ENCODE measurements at regions not wholly inside any gene's neighbourhood (a gene's known extent, or its start where the extent isn't known, plus 50 kb on each side); places are given as distances from the start of the nearest gene placed in this dataset.

DNA sequence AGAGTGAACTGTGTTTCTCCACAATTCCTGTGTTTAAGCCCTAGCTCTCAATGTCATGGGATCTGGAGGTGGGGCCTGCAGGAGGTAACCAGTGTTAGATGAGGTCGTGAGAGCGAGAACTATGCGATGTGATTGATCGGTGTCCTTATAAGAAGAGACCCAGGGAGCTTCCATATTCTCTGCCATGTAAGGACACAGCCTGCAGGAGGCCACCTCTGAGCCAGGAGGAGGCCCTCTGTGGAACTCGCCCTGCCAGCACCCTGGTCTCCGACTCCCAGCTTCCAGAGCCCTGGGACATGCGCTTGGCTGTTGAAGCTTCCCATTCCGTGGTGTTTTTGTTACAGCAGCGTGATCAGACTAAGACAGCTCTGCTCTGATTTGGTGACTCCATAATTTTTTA, 255.4 kb downstream of the IRX2 start:
- no peak for DNase-seq (ENCODE audit: low spot score)

GRCh38 chr5:2493356-2493755, 258.1 kb downstream of the IRX2 start:
- DNase-seq (ENCODE audit: low spot score): no peak

GRCh38 chr5:2492476-2492875, 259.0 kb downstream of the IRX2 start:
- no peak for DNase-seq (ENCODE audit: low spot score)

DNA sequence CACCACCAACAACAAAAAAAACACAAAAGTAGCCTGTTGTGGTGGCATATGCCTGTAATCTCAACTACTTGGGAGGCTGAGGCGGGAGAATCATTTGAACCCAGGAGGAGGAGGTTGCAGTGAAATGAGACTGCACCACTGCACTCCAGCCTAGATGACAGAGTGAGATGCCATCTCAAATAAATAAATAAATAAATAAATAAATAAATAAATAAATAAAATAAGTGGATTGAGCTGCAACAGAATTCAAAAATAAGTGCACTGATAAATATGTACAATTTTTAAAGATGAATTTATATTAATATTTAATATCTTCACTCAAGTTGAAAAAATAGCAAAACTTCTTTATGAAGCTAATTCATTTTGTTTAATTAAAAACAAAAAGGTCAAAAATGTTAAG, 259.6 kb downstream of the IRX2 start:
- no peak for DNase-seq (ENCODE audit: low spot score)

GRCh38 chr5:2489306-2489705, 262.2 kb downstream of the IRX2 start:
- no peak for DNase-seq (ENCODE audit: low spot score)

GRCh38 chr5:2488593-2488992, 262.9 kb downstream of the IRX2 start:
- no peak for DNase-seq (ENCODE audit: low spot score)

DNA sequence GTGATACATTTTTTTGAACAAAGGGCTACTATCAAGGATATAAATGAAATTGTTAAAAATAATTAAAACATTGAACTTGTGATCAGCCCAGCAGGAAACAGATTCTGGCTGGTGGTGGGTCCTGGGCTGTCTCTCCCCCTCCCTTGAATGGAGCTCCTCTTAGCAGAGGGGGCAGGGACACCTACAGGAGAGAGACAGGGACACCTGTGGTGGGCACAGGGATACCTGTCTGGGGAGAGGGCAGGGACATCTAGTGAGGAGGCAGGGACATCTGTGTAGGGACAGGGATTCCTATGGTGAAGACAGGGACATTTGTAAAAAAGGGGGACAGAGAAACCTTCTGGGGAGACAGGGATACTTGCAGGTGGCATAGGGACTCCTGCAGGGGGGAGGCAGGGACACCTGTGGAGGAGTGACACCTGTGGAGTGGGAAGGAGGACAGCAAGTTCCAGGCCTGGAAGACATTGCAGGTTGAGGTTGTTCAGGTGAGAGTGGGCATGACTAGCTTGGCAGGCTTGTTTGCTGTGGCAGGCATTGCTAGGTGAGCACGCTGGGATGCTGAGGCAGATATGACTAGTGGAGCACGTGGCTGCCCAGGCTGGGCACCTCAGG, 264.2 kb downstream of the IRX2 start:
- DNase-seq (ENCODE audit: low spot score): no peak

GRCh38 chr5:2486373-2486772, 265.1 kb downstream of the IRX2 start:
- no peak for DNase-seq (ENCODE audit: low spot score)

DNA sequence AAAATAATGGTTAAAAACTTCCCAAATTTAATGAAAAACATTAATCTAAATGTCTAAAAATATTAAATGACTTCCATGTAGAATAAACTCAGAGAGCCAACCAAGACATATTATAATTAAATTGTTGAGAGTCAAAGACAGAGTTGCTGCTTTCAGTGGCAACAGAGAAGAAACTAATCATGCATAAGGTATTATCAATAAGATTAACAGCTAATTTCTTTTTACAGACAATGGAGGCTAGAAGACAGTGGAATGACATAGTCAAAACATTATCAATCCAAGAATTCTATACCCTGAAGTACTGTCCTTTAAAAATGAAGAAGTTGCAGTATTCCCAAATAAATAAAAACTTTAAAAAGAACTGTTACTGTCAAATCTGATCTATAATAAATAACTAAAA, 268.7 kb downstream of the IRX2 start:
- no peak for DNase-seq (ENCODE audit: low spot score)

DNA sequence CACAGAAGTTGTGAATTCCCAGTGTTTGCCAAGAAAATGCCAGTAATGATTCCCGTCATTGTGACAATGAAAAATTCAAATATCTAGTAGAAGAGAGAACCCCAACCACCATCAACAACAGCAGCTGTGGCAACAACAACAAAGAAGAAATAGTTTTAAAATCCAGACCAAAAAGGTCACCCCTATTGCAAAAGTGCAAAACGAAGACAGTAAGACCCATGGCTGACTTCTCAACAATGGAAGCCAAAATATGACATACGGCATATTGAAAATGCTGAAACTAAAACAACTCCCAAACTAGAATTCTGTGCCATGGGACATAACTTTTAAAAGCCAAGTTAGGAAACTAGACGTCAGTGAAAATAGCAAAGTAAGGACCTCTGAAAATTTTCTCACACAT, 270.6 kb downstream of the IRX2 start:
- no peak for DNase-seq (ENCODE audit: low spot score)

DNA sequence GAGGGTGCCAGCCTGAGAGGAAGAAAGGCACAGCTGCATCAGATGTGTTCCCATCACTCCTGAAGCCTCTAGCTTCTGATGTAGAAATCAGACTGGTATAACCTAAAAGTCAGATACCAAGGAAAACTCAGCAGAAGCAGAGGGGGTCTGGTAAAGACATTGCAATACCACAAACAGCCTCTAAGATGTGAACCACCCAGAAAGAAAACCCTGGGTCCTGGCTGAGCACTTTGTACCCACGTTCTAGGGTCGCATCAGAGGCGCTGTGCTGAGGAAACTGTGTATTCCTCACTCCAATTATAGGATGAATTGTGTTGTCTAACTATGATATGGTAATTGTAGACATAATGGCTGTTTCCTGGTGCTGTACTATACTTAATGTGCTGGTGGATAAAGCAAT, 275.6 kb downstream of the IRX2 start:
- DNase-seq (ENCODE audit: low spot score): no peak

DNA sequence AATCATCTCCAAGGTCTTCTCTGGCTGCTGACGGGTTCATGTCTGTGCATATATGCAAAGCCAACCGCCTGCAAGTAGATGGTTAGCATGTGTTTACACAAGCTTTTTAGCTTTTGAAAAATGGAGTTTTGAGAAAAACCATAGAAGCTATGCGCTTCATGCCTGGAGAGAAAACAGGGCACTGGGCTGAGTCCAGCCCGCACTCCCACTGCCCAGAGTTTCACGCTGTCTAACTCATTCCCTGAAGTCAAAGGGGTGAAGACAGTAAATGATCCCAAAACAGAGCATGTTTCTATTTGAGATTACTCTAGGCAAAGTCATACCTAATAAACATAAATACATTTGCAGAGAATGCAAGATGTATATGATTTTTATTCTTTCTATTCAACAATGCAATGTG, 278.8 kb downstream of the IRX2 start:
- DNase-seq (ENCODE audit: low spot score): no peak

GRCh38 chr5:2471152-2471879, 280.2 kb downstream of the IRX2 start:
- DNase-seq (ENCODE audit: low spot score): no peak

DNA sequence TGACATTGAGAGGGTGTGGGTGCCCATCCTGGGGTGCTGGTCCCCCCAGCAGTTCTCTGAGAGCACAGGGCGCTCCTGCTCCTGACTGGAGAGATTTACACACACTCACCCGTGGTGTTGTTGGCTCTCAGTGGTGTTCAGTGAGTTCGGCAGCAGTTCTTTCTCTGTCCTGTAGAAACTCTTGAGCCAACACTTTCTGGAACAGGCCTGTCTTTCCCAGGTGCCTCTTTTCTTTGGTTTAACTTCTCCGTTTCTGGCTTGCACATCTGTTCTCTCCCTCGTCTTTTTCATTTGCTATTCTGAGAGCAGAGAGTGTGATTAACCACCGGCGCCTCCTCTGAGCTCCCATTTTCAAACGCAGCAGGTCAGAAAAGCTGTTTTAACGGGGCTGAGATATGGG, 284.5 kb downstream of the IRX2 start:
- DNase-seq (ENCODE audit: low spot score): no peak

DNA sequence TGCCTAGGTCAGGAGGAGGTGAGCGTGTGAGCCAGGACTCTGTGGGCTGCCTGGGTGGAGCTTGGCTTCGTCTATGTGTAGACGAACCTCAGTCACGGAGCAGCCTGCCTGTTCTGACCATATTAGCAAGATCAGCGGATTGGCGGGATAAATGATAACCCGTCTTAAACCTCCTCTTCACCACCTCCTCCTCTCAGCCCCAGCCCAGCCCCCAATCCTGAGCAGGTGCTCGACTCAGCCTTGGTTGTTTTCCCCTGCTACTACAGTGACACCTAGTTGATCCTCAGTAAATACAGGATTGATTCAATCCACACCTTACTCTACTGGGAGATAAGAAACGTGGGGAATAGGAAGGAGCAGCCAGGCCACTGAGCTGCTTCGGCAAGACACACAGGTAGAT, 286.1 kb downstream of the IRX2 start:
- DNase-seq (ENCODE audit: low spot score): no peak

- no peak for DNase-seq (ENCODE audit: low spot score)
These were observed 287.3 kb downstream of the IRX2 start for GRCh38 chr5:2464141-2464540.

DNA sequence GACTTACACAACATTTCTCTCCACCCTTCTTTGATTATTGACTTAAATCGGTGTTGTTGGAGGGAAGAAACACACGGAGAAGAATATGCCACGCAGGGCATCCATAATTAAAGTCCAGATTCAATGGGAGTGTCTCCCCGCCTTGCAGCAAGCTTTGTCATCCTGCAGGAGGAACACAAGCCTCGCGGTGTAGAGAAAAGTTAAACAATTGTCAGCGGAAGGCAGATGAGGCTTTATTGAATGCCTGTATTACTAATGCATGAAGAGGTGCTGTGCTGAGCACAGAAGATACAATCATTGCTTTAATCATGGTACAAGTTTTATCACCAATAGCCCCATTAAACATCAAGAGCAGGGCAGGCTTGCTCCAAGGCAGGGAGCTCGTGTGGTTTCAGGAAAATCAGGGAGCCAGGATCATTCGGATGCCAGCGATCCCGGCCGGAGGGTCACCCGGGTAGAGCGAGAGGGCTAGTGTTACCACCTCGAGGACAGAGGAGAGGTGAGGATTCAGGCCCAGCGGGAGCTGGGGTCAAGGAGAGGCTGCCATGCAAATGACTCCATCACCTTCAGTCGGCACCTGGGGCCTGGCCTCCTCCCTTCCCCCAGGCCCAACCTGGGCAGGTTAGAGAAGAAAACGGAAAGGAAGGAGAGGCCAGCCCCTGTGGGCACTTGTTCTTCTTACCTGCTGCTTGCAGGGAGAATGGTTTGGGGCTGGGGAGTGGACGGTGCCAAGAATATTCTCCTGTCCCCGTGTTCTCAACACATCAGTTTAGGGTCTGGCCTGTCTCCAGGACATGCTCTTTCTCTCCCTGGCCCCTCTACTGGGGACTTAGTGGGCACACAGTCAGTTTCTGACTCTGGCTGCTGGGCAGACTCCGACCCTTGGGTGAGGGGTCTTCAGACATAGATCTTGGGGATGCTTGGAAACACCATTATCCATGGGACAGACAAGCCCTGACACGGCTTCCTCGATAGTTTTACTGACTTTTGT, 289.5 kb downstream of the IRX2 start:
- no peak for DNase-seq (ENCODE audit: low spot score)

- DNase-seq (ENCODE audit: low spot score): no peak
These were observed 291.4 kb downstream of the IRX2 start for GRCh38 chr5:2460098-2460497.

- peak; percentile 16 for DNase-seq (ENCODE audit: low spot score)
These were observed 292.2 kb downstream of the IRX2 start for GRCh38 chr5:2459251-2459650.

DNA sequence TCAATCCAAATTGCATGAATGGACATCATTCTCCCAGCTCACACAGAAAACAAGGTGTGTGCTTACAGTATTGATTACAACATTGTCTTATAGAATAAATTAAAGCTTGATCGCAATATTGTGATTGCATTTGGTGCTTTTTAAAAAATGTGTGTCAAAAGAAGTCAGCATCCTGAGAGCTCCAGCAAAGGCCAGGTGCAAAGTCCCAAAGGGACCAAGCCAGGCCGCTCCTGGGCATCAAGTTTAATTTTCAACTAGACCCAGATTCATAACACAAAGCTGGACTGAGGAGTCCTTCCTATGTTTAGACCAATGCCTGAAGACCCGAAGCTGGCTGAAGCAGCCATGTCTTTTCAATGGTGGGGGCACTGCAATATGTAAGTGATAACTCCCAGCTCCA, 295.6 kb downstream of the IRX2 start:
- DNase-seq (ENCODE audit: low spot score): no peak

DNA sequence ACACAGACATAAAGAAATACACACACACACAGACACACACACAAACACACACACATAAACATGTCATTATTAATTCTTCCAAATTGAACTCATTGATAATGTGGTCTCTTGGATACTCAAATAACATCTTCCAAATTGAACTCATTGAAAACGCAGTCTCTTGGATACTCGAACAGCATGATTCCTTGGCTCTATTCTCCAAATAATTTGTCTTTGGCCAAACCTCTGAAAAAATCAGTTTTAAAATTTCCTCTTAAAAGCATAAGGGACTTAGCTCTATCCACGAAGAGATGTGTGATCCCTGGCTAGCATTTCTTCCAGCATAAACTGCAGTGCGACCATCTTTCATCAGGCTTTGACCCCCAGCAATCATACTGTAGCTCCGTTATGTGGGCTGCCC, 296.6 kb downstream of the IRX2 start:
- no peak for DNase-seq (ENCODE audit: low spot score)

- no peak for DNase-seq (ENCODE audit: low spot score)
These were observed 297.7 kb downstream of the IRX2 start for GRCh38 chr5:2453781-2454180.

GRCh38 chr5:2451100-2451499, 300.4 kb downstream of the IRX2 start:
- DNase-seq (ENCODE audit: low spot score): no peak

All from H4 (cell line).